ENCODE measurements at regions not wholly inside any gene's neighbourhood (a gene's known extent, or its start where the extent isn't known, plus 50 kb on each side); places are given as distances from the start of the nearest gene placed in this dataset.

GRCh38 chr1:29783508-29784275 lies 547.4 kb downstream of the PTPRU start:
- H3K27me3 ChIP-seq, result peaks cover 9 to 15% (median 14%) of the 10 kb centered on the region in 3 donors
- DNase-seq (no peak), ATAC-seq (no peak)
- H3K36me3 ChIP-seq, result no peaks in the 10 kb centered on the region
- H3K4me1 ChIP-seq, result no peaks in the 10 kb centered on the region
- intact Hi-C loops (cut with DNase I; ENCODE audit: low total_unique reads), result no loop called here
- H3K27ac ChIP-seq, result no peak overlapping the region
- H3K4me3 ChIP-seq, result no peak overlapping the region
- in situ Hi-C loops (cut with MboI; ENCODE audit: low sequenced_read_pairs in 4 of 4), result loop anchor here in 3 of 4 donors (25.0 kb wide), 2 partner anchors 304 to 904 kb away; no protein-coding TSS in a partner anchor
- H3K9me3 ChIP-seq, result no peaks in the 10 kb centered on the region
- TF ChIP-seq POLR2A (IDR thresholded peaks at IDR 0.05), result no peak
- no peak for TF ChIP-seq CTCF (IDR thresholded peaks at IDR 0.05 in 4 of 5, conservative IDR thresholded peaks at IDR 0.05 in 1 of 5)

GRCh38 chr1:29782846-29783507 lies 546.7 kb downstream of the PTPRU start:
- Histone ChIP-seq H3K36me3 (no peaks in the 10 kb centered on the region), H3K27ac (no peak overlapping the region), H3K4me1 (no peaks in the 10 kb centered on the region), H3K27me3 (peaks cover 14 to 16% (median 15%) of the 10 kb centered on the region in 3 donors), H3K4me3 (no peak overlapping the region), H3K9me3 (no peaks in the 10 kb centered on the region)
- intact Hi-C loops (cut with DNase I; ENCODE audit: low total_unique reads) (no loop called here), in situ Hi-C loops (cut with MboI; ENCODE audit: low sequenced_read_pairs in 4 of 4) (loop anchor here in 3 of 4 donors (25.0 kb wide), 2 partner anchors 304 to 904 kb away; no protein-coding TSS in a partner anchor)
- ATAC-seq, result no peak
- no peak for DNase-seq
- TF ChIP-seq POLR2A (IDR thresholded peaks at IDR 0.05), result no peak
- no peak for TF ChIP-seq CTCF (IDR thresholded peaks at IDR 0.05 in 4 of 5, conservative IDR thresholded peaks at IDR 0.05 in 1 of 5)

- TF ChIP-seq CTCF (IDR thresholded peaks at IDR 0.05 in 4 of 5, conservative IDR thresholded peaks at IDR 0.05 in 1 of 5), result no peak
- no peak for TF ChIP-seq POLR2A (IDR thresholded peaks at IDR 0.05)
Measured at GRCh38 chr1:29779146-29779545, 542.8 kb downstream of the PTPRU start.

GRCh38 chr1:29777522-29777921 lies 541.2 kb downstream of the PTPRU start:
- TF ChIP-seq POLR2A (IDR thresholded peaks at IDR 0.05), result no peak
- TF ChIP-seq CTCF (IDR thresholded peaks at IDR 0.05 in 4 of 5, conservative IDR thresholded peaks at IDR 0.05 in 1 of 5), result no peak
- intact Hi-C loops (cut with DNase I; ENCODE audit: low total_unique reads), result no loop called here
- no peak for ATAC-seq
- Histone ChIP-seq H3K4me3 (no peak overlapping the region), H3K27me3 (peaks cover 14 to 26% (median 15%) of the 10 kb centered on the region in 3 donors), H3K9me3 (no peaks in the 10 kb centered on the region), H3K27ac (no peak overlapping the region), H3K36me3 (no peaks in the 10 kb centered on the region), H3K4me1 (no peaks in the 10 kb centered on the region)
- no peak for DNase-seq
- in situ Hi-C loops (cut with MboI; ENCODE audit: low sequenced_read_pairs in 4 of 4), result loop anchor here in 3 of 4 donors (25.0 kb wide), 2 partner anchors 310 to 910 kb away; no protein-coding TSS in a partner anchor

More at GRCh38 chr1:29779146-29779545, 542.8 kb downstream of the PTPRU start:
- H3K4me1 ChIP-seq, result no peaks in the 10 kb centered on the region
- peaks cover 14 to 26% (median 15%) of the 10 kb centered on the region in 3 donors for H3K27me3 ChIP-seq
- no peak for DNase-seq
- in situ Hi-C loops (cut with MboI; ENCODE audit: low sequenced_read_pairs in 4 of 4) (loop anchor here in 3 of 4 donors (25.0 kb wide), 2 partner anchors 308 to 908 kb away; no protein-coding TSS in a partner anchor), intact Hi-C loops (cut with DNase I; ENCODE audit: low total_unique reads) (no loop called here)
- no peak for ATAC-seq
- H3K4me3 ChIP-seq, result no peak overlapping the region
- no peak overlapping the region for H3K27ac ChIP-seq
- no peaks in the 10 kb centered on the region for H3K9me3 ChIP-seq
- H3K36me3 ChIP-seq, result no peaks in the 10 kb centered on the region

All from gastrocnemius medialis (tissue), 4 donors.